Peyer's patch (tissue), 4 donors: ENCODE measurements at regions not wholly inside any gene's neighbourhood (a gene's known extent, or its start where the extent isn't known, plus 50 kb on each side); places are given as distances from the start of the nearest gene placed in this dataset.

Experiments
- DNase-seq, 3 donors: peaks; one replicate each; pipeline ENCODE4 v3.0.0-alpha.2; 2017 to 2019
- H3K27ac ChIP-seq, 4 donors: fragments of 200-600 bp; sonication (generic); one replicate each; pipeline ENCODE4 v1.5.1; 2016 to 2019
- H3K27me3 ChIP-seq, 2 donors: fragments of 200-600 bp; sonication (generic); one replicate each; pipeline ENCODE4 v1.5.1; 2019
- H3K36me3 ChIP-seq, 3 donors: fragments of 200-600 bp; sonication (generic); one replicate each; pipeline ENCODE4 v1.5.1; 2016 to 2019
- H3K4me1 ChIP-seq, 4 donors: fragments of 200-600 bp; sonication (generic); one replicate each; pipeline ENCODE4 v1.5.1; 2016 to 2019
- H3K4me3 ChIP-seq, 4 donors: fragments of 200-600 bp; sonication (generic); 1 replicate in 3 of 4; 2 replicates in 1 of 4; pipeline ENCODE4 v1.5.1; 2016 to 2019; ENCODE audit warnings: mild to moderate bottlenecking in 1 of 4
- H3K9me3 ChIP-seq, 4 donors: fragments of 200-600 bp; sonication (generic); one replicate each; pipeline ENCODE4 v1.5.1; 2016 to 2019; ENCODE audit warnings: mild to moderate bottlenecking in 1 of 4
- CTCF ChIP-seq, 6 experiments: fragments of 450-650 bp in 4 of 6; fragments of 200-600 bp in 2 of 6; sonication (generic) in 1 of 6; IDR thresholded peaks; one replicate each; pipeline ENCODE4 v1.5.1; 2017 to 2019; ENCODE audit warnings: antibody characterized with exemption in 6 of 6, mild to moderate bottlenecking in 3 of 6, moderate library complexity in 1 of 6
- POLR2A ChIP-seq, 2 donors: fragments of 450-650 bp; IDR thresholded peaks; one replicate each; pipeline ENCODE4 v1.5.1; 2017; ENCODE audit warnings: antibody characterized with exemption in 2 of 2, mild to moderate bottlenecking in 2 of 2, moderate library complexity in 2 of 2

- TF ChIP-seq POLR2A (IDR thresholded peaks at IDR 0.05) (no peak), CTCF (IDR thresholded peaks at IDR 0.05) (no peak)
- H3K4me3 ChIP-seq = no peak overlapping the region
- no peaks in the 10 kb centered on the region for H3K36me3 ChIP-seq
- H3K27me3 ChIP-seq = no peaks in the 10 kb centered on the region
- no peak overlapping the region for H3K27ac ChIP-seq
- H3K4me1 ChIP-seq = no peaks in the 10 kb centered on the region
- DNase-seq = no peak
- H3K9me3 ChIP-seq = no peaks in the 10 kb centered on the region
Measured at GRCh38 chr2:187851955-187852561, 297.8 kb upstream of the TFPI start.

GRCh38 chr2:187853381-187853791 lies 299.2 kb upstream of the TFPI start:
- no peaks in the 10 kb centered on the region for H3K27me3 ChIP-seq
- no peaks in the 10 kb centered on the region for H3K36me3 ChIP-seq
- H3K9me3 ChIP-seq = no peaks in the 10 kb centered on the region
- H3K27ac ChIP-seq = no peak overlapping the region
- no peak for DNase-seq
- TF ChIP-seq POLR2A (IDR thresholded peaks at IDR 0.05) (no peak), CTCF (IDR thresholded peaks at IDR 0.05) (no peak)
- no peaks in the 10 kb centered on the region for H3K4me1 ChIP-seq
- H3K4me3 ChIP-seq = no peak overlapping the region

GRCh38 chr2:187854801-187855200 lies 300.6 kb upstream of the TFPI start:
- no peak for TF ChIP-seq POLR2A (IDR thresholded peaks at IDR 0.05)
- no peak for TF ChIP-seq CTCF (IDR thresholded peaks at IDR 0.05)
- Histone ChIP-seq H3K4me1 (no peaks in the 10 kb centered on the region), H3K9me3 (no peaks in the 10 kb centered on the region), H3K4me3 (no peak overlapping the region), H3K27me3 (no peaks in the 10 kb centered on the region), H3K27ac (no peak overlapping the region), H3K36me3 (no peaks in the 10 kb centered on the region)
- no peak for DNase-seq

GRCh38 chr2:187855689-187856088 lies 301.5 kb upstream of the TFPI start:
- no peak overlapping the region for H3K27ac ChIP-seq
- no peak overlapping the region for H3K4me3 ChIP-seq
- no peaks in the 10 kb centered on the region for H3K4me1 ChIP-seq
- no peaks in the 10 kb centered on the region for H3K27me3 ChIP-seq
- no peaks in the 10 kb centered on the region for H3K9me3 ChIP-seq
- DNase-seq = no peak
- no peaks in the 10 kb centered on the region for H3K36me3 ChIP-seq
- TF ChIP-seq POLR2A (IDR thresholded peaks at IDR 0.05) (no peak), CTCF (IDR thresholded peaks at IDR 0.05) (no peak)

DNA sequence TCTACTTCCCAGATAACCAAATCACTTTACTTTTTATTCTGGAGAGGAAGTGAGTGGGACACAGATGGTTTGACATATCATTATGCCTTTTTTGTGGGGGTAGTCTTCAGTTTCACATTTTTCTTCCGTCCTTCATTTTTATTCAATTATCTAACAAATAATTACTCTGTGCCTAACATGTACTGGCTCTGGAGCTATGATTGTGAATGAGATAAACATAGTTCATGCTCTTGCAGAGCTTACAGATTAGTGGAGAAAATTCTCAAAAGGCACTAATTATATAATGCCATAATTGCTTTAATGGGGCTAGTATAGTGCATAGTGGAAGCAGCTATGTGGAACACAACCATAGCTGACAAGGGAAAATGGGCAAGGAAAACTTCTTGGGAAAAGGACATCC lies 303.6 kb upstream of the TFPI start:
- H3K4me3 ChIP-seq = no peak overlapping the region
- H3K4me1 ChIP-seq = no peaks in the 10 kb centered on the region
- TF ChIP-seq POLR2A (IDR thresholded peaks at IDR 0.05) (no peak), CTCF (IDR thresholded peaks at IDR 0.05) (no peak)
- H3K36me3 ChIP-seq = no peaks in the 10 kb centered on the region
- H3K27ac ChIP-seq = no peak overlapping the region
- DNase-seq = no peak
- H3K27me3 ChIP-seq = no peaks in the 10 kb centered on the region
- H3K9me3 ChIP-seq = no peaks in the 10 kb centered on the region

DNA sequence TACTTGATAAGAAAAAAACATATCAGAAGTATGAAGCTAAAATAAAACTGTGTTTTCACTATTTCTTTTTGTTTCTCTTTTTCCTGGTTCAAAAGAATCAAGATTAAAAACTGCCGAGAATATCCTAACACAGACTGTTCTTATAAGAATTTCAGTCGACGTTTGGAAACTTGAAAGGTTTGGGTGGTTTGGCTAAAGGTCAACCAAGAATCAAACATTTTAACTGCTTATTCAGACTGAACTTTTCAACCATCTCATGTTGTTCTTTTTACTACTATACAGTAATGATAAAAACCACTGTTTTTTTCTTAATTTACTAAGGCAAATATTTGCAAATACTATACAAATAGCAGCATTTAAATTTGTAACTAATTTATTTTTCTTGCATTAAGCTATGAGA lies 308.5 kb upstream of the TFPI start:
- Histone ChIP-seq H3K27me3 (no peaks in the 10 kb centered on the region), H3K27ac (no peak overlapping the region), H3K4me1 (no peaks in the 10 kb centered on the region), H3K36me3 (no peaks in the 10 kb centered on the region), H3K9me3 (no peaks in the 10 kb centered on the region), H3K4me3 (no peak overlapping the region)
- DNase-seq = no peak
- TF ChIP-seq POLR2A (IDR thresholded peaks at IDR 0.05) (no peak), CTCF (IDR thresholded peaks at IDR 0.05) (no peak)
